GM18861 (cell line): ENCODE measurements at regions not wholly inside any gene's neighbourhood (a gene's known extent, or its start where the extent isn't known, plus 50 kb on each side); places are given as distances from the start of the nearest gene placed in this dataset.

Experiments
- ATAC-seq: cut with Tn5 transposase; IDR thresholded peaks from one replicate; pipeline ENCODE4 v1.9.1; 2021; ENCODE audit not compliant: unreplicated experiment

GRCh38 chr3:46114323-46114988 lies 87.2 kb upstream of the XCR1 start:
- no peak for ATAC-seq

GRCh38 chr3:46113608-46114007 lies 86.3 kb upstream of the XCR1 start:
- ATAC-seq: no peak

GRCh38 chr3:46112984-46113383 lies 85.7 kb upstream of the XCR1 start:
- ATAC-seq: no peak

- ATAC-seq: no peak
Measured at GRCh38 chr3:46112296-46112695, 85.0 kb upstream of the XCR1 start.

GRCh38 chr3:46110701-46111493 lies 83.6 kb upstream of the XCR1 start:
- ATAC-seq: peak; percentile 67

GRCh38 chr3:46107682-46108081 lies 80.4 kb upstream of the XCR1 start:
- no peak for ATAC-seq

- no peak for ATAC-seq
Measured at GRCh38 chr3:46105306-46105919, 78.1 kb upstream of the XCR1 start.

- ATAC-seq: no peak
Measured at GRCh38 chr3:46104706-46105105, 77.4 kb upstream of the XCR1 start.

- no peak for ATAC-seq
Measured at GRCh38 chr3:46102780-46103130, 75.5 kb upstream of the XCR1 start.

- ATAC-seq: no peak
Measured at GRCh38 chr3:46102059-46102779, 74.9 kb upstream of the XCR1 start.

- no peak for ATAC-seq
Measured at GRCh38 chr3:46100812-46101211, 73.5 kb upstream of the XCR1 start.

- ATAC-seq: peak; percentile 38
Measured at GRCh38 chr3:46098319-46098761, 71.1 kb upstream of the XCR1 start.

- peak; percentile 10 for ATAC-seq
Measured at GRCh38 chr3:46097691-46098241, 70.5 kb upstream of the XCR1 start.

GRCh38 chr3:46096781-46097180 lies 69.5 kb upstream of the XCR1 start:
- ATAC-seq: no peak

- ATAC-seq: no peak
Measured at GRCh38 chr3:46096336-46096735, 69.1 kb upstream of the XCR1 start.

- ATAC-seq: peak; percentile 67
Measured at GRCh38 chr3:46095307-46095706, 68.0 kb upstream of the XCR1 start.

GRCh38 chr3:46094506-46094905 lies 67.2 kb upstream of the XCR1 start:
- no peak for ATAC-seq

GRCh38 chr3:46093966-46094365 lies 66.7 kb upstream of the XCR1 start:
- no peak for ATAC-seq

GRCh38 chr3:46093327-46093942 lies 66.2 kb upstream of the XCR1 start:
- no peak for ATAC-seq

- ATAC-seq: peak; percentile 24
Measured at GRCh38 chr3:46092702-46093080, 65.4 kb upstream of the XCR1 start.
